IPS-NIHi11 (cell line): ENCODE measurements at regions not wholly inside any gene's neighbourhood (a gene's known extent, or its start where the extent isn't known, plus 50 kb on each side); places are given as distances from the start of the nearest gene placed in this dataset.

Experiments used
- DNase-seq: peaks from one replicate; pipeline ENCODE4 v3.0.0; 2012; ENCODE audit warnings: mixed read lengths, low spot score

DNA sequence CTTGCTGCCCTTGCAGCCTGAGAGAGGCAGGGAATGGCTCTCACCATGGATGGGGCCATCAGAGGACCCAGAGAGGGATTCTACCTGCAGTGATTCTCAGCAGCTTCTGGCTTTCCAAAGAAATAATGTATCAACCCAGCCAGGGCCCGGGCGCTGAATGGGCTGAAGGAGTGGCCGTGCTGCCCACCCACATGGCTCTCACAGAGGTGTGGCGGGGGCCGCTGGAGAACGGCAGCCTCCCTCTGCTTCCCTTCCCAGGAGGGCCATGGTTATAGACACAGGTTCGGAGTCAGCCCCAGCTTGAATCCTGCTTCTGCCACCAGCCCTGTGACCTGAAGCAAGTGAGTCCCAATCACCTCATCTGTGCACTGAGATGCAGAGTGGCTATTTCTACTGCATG, 82.7 kb downstream of the THAP12 start:
- DNase-seq, result no peak

GRCh38 chr11:76296731-76297542, 84.0 kb downstream of the THAP12 start:
- DNase-seq, result no peak

GRCh38 chr11:76293189-76293631, 86.9 kb upstream of the WNT11 start:
- DNase-seq, result no peak

- no peak for DNase-seq
These were observed 86.4 kb upstream of the WNT11 start for GRCh38 chr11:76292583-76293188.

DNA sequence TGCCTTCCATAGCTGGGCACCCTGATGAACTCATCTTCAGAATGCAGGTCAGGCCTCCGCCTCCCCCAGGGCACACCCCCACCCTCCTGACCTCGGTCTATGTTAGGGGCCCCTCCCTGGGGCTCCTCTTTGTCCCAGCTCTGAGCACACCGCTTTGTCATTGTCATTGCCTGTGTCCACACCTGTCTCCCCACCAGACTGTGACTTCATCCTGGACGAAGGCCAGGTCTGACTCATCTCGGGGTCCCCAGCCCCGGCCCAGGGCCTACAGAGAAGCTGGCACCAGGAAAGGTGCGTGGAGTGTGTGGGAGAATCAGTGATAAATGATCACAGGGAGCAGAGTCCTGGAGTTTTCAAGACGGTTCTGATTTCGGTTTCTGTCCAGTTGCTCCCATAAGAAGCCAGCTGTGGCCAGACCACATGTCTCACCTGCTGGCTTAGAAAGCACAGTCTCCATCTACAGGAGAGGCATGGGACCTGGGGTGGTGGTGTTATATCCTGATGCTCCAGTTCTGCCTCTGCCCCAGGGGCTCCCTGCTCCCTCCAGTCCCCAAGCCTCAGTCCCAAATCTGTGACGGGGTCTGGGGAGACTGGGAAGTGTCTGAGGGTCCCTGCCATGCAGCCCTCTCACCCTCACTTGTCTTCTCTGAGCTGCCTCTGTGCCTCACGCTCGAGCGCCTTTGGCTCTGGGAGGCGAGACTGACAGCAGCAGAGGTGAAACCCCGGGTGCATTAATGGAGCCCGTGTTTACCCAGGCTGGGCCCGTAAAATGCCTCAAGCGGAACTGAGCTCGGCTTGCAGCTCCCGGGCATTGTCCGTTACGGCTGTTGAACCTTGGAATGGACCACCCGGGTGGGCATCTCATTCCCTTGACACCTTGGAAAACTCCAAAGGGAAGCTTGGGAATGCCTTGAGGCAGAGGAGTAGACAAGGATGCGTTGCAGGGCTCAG, 85.5 kb upstream of the WNT11 start:
- DNase-seq, result no peak

- no peak for DNase-seq
These were observed 82.1 kb upstream of the WNT11 start for GRCh38 chr11:76288166-76288980.

GRCh38 chr11:76287227-76287626, 80.9 kb upstream of the WNT11 start:
- no peak for DNase-seq

DNA sequence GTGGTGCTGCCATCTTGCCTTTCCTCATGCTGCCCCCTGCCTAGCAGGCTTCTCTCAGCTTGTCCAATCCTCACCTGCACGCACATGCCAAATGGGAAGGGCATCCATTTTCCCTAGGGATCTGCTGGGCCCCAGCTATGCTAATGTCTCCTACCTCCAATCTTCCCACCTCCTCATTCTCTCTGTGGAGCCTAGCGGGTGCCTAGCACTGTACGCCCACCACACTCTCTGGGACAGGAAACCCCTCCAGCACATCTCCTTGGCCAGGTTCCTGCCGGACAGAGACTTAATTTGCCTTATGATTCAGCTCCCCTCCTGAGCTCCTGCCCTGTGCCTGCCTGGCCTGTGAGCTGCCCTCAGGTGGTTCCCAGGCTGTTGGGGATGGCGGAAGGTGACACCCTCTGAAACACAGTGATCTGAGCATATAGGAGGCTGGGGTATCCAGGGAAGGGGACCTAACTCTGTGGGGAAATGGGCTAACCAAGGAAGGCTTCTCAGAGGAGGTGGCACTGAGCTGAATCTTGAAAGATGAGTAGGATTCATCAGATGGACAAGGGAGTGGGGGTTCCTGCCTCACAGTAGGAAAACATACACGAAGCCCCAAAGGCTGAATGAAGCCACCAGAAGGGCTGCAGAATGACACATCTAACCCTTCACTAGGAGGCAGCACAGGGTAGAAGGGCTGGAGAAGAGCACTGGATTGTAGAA, 79.2 kb upstream of the WNT11 start:
- DNase-seq, result no peak

DNA sequence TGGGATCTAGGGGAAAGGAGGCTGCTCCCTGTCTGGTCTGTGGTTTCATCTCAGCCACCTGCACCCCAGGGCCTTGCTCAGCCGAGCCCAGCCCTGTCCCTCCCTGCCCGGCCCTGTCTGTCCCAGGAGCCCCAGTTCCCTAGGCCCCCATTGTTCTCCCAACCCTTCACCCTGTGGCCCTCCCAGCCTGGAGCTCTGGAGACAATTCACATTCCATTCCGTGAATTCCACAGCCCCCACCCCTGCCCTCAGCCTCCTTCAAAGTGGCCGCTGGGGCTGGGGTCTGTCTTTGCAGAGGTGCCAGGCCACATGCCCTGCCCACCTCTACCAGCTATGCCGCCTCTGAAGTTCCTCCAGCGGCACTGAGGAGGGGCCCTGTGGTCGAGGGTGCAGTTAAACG, 77.9 kb upstream of the WNT11 start:
- DNase-seq, result no peak

- no peak for DNase-seq
These were observed 76.7 kb upstream of the WNT11 start for GRCh38 chr11:76282811-76283595.

- DNase-seq, result no peak
These were observed 75.9 kb upstream of the WNT11 start for GRCh38 chr11:76282172-76282571.

GRCh38 chr11:76281558-76281906, 75.2 kb upstream of the WNT11 start:
- DNase-seq, result no peak

GRCh38 chr11:76280882-76281557, 74.7 kb upstream of the WNT11 start:
- DNase-seq, result no peak

- DNase-seq, result no peak
These were observed 74.0 kb upstream of the WNT11 start for GRCh38 chr11:76280151-76280881.

- peak; percentile 33 for DNase-seq
These were observed 73.3 kb upstream of the WNT11 start for GRCh38 chr11:76279646-76280045.

DNA sequence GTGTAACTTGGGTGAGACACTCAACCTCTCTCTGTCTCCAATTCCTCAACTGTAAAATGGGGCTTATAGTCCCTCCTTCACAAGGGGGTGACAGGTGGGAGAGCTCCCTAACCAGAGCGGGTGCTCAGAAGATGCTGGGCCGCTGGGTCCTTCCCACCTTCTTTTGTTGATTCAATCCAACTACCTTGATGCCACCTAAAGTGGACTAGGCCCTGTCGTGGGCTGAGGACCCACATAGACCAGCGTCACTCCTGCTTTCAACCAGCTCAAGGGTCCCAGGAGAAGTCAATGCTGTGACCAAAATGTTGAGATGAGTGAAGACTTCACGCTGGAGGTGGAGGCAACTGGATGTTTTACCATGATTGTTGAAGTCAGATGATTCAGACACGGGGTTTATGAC, 72.7 kb upstream of the WNT11 start:
- no peak for DNase-seq

- no peak for DNase-seq
These were observed 72.2 kb upstream of the WNT11 start for GRCh38 chr11:76278526-76278925.

DNA sequence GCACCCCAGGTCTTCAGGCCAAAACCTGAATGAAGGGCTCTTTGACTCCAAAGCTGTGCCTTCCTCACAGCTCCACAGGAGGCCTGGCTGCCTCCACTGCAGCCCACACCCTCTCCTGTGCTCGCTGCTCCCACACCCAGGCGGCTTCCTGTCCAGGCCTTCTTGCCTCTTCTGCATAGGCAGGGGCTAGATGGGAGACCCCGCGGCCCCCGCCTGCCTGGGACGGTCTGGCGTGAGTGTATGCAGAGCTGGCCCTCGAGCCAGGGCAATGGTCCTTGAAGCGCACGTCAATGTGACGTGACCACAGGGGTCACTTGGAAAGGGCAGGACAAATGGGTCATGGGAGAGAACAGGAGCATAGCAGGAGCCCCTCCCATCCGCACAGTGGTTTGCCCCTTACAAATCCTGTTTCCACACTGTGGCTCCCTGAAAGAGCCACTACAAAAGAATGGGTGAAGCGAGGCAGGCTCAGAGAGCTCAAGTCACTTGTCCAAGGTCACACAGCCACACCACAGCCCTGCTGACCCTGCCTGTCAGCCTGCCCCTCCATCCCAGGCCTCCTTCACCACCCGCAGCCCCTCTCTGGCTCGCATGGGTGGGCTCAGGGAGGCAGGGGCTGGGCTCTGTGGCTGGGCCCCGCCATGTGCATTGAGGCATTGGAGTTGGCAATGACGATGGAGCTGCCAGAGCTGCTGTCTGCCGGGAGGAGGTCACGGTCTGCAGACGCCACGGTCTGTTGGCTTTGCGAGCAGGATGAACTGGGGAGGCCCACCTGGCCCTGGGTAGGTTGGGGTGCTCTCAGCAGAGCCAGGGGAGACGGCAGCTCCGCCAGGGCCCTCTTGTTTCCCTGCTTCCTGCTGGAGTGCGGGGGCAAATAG, 71.2 kb upstream of the WNT11 start:
- DNase-seq, result peak; percentile 42
